ENCODE measurements at regions not wholly inside any gene's neighbourhood (a gene's known extent, or its start where the extent isn't known, plus 50 kb on each side); places are given as distances from the start of the nearest gene placed in this dataset.

- Histone ChIP-seq H3K27ac (ENCODE audit: low read depth, low read length) (no peak overlapping the region), H3K36me3 (ENCODE audit: control insufficient read depth in 1 of 2, insufficient read depth in 2 of 2, low read length in 2 of 2) (no peaks in the 10 kb centered on the region), H3K9me2 (ENCODE audit: insufficient read depth) (no peaks in the 10 kb centered on the region), H3K4me3 (replicated peaks in 1 of 2; ENCODE audit: low read depth in 1 of 2, low read length in 2 of 2) (no peak overlapping the region), H3K9ac (ENCODE audit: low read length) (no peak overlapping the region), H3K4me1 (ENCODE audit: control insufficient read depth in 1 of 2, insufficient read depth in 2 of 2, low read length in 2 of 2) (no peaks in the 10 kb centered on the region), H3K4me2 (ENCODE audit: low read length) (no peak overlapping the region), H3K9me3 (ENCODE audit: control insufficient read depth in 1 of 2, insufficient read depth in 1 of 2, low read depth in 1 of 2, low read length in 2 of 2) (no peaks in the 10 kb centered on the region), H4K20me1 (ENCODE audit: insufficient read depth) (no peaks in the 10 kb centered on the region), H2AFZ (ENCODE audit: low read depth, low read length, poor library complexity, severe bottlenecking) (no peak overlapping the region), H3K79me2 (ENCODE audit: insufficient read depth, low read length) (no peaks in the 10 kb centered on the region), H3K27me3 (ENCODE audit: insufficient read depth, low read length) (peaks cover 37% of the 10 kb centered on the region)
- no peak for DNase-seq (ENCODE audit: low read depth, low spot score)
- intact Hi-C loops (cut with micrococcal nuclease), result no loop called here
- BruUV-seq (replicated peaks), result no TSS peak
- POLR2A ChIA-PET, result no interaction called here
- no peak for ATAC-seq
- RAD21 ChIA-PET (ENCODE audit: low non-redundant PET in 1 of 2, low total read pairs in 2 of 2, uncharacterized antibody in 2 of 2, unreplicated experiment in 2 of 2), result no interaction called here
- CTCF ChIA-PET, result no interaction called here
- TF ChIP-seq, protein P1, sequence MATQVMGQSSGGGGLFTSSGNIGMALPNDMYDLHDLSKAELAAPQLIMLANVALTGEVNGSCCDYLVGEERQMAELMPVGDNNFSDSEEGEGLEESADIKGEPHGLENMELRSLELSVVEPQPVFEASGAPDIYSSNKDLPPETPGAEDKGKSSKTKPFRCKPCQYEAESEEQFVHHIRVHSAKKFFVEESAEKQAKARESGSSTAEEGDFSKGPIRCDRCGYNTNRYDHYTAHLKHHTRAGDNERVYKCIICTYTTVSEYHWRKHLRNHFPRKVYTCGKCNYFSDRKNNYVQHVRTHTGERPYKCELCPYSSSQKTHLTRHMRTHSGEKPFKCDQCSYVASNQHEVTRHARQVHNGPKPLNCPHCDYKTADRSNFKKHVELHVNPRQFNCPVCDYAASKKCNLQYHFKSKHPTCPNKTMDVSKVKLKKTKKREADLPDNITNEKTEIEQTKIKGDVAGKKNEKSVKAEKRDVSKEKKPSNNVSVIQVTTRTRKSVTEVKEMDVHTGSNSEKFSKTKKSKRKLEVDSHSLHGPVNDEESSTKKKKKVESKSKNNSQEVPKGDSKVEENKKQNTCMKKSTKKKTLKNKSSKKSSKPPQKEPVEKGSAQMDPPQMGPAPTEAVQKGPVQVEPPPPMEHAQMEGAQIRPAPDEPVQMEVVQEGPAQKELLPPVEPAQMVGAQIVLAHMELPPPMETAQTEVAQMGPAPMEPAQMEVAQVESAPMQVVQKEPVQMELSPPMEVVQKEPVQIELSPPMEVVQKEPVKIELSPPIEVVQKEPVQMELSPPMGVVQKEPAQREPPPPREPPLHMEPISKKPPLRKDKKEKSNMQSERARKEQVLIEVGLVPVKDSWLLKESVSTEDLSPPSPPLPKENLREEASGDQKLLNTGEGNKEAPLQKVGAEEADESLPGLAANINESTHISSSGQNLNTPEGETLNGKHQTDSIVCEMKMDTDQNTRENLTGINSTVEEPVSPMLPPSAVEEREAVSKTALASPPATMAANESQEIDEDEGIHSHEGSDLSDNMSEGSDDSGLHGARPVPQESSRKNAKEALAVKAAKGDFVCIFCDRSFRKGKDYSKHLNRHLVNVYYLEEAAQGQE (IDR thresholded peaks at IDR 0.05; ENCODE audit: low read depth), result no peak
- TF ChIP-seq TCF7L2 (IDR thresholded peaks at IDR 0.05; ENCODE audit: borderline replicate concordance, extremely low read depth, insufficient read depth, insufficient read length), result no peak
- TF ChIP-seq FOSL1 (IDR thresholded peaks at IDR 0.05; ENCODE audit: low read depth), result no peak
- TF ChIP-seq EZH2 (IDR thresholded peaks at IDR 0.05), result no peak
- no peak for TF ChIP-seq EGR1 (IDR thresholded peaks at IDR 0.05; ENCODE audit: low read depth)
- TF ChIP-seq, protein P2, sequence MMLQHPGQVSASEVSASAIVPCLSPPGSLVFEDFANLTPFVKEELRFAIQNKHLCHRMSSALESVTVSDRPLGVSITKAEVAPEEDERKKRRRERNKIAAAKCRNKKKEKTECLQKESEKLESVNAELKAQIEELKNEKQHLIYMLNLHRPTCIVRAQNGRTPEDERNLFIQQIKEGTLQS (IDR thresholded peaks at IDR 0.05), result no peak
- no peak for TF ChIP-seq ZNF274 (IDR thresholded peaks at IDR 0.05; ENCODE audit: low read depth, low read length)
- TF ChIP-seq SIN3A (IDR thresholded peaks at IDR 0.05; ENCODE audit: low read depth), result no peak
- TF ChIP-seq, protein P3, sequence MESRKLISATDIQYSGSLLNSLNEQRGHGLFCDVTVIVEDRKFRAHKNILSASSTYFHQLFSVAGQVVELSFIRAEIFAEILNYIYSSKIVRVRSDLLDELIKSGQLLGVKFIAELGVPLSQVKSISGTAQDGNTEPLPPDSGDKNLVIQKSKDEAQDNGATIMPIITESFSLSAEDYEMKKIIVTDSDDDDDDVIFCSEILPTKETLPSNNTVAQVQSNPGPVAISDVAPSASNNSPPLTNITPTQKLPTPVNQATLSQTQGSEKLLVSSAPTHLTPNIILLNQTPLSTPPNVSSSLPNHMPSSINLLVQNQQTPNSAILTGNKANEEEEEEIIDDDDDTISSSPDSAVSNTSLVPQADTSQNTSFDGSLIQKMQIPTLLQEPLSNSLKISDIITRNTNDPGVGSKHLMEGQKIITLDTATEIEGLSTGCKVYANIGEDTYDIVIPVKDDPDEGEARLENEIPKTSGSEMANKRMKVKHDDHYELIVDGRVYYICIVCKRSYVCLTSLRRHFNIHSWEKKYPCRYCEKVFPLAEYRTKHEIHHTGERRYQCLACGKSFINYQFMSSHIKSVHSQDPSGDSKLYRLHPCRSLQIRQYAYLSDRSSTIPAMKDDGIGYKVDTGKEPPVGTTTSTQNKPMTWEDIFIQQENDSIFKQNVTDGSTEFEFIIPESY (IDR thresholded peaks at IDR 0.05; ENCODE audit: extremely low read depth, insufficient replicate concordance, low read length), result no peak
- TF ChIP-seq CEBPB (IDR thresholded peaks at IDR 0.05; ENCODE audit: low read depth), result no peak
- no peak for TF ChIP-seq RAD21 (IDR thresholded peaks at IDR 0.05; ENCODE audit: low read depth)
- TF ChIP-seq, protein P4, sequence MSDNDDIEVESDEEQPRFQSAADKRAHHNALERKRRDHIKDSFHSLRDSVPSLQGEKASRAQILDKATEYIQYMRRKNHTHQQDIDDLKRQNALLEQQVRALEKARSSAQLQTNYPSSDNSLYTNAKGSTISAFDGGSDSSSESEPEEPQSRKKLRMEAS (IDR thresholded peaks at IDR 0.05), result no peak
- no peak for TF ChIP-seq POLR2AphosphoS5 (IDR thresholded peaks at IDR 0.05; ENCODE audit: low read depth, low read length)
- TF ChIP-seq JUND (IDR thresholded peaks at IDR 0.05), result no peak
- TF ChIP-seq, protein P5, sequence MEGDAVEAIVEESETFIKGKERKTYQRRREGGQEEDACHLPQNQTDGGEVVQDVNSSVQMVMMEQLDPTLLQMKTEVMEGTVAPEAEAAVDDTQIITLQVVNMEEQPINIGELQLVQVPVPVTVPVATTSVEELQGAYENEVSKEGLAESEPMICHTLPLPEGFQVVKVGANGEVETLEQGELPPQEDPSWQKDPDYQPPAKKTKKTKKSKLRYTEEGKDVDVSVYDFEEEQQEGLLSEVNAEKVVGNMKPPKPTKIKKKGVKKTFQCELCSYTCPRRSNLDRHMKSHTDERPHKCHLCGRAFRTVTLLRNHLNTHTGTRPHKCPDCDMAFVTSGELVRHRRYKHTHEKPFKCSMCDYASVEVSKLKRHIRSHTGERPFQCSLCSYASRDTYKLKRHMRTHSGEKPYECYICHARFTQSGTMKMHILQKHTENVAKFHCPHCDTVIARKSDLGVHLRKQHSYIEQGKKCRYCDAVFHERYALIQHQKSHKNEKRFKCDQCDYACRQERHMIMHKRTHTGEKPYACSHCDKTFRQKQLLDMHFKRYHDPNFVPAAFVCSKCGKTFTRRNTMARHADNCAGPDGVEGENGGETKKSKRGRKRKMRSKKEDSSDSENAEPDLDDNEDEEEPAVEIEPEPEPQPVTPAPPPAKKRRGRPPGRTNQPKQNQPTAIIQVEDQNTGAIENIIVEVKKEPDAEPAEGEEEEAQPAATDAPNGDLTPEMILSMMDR (IDR thresholded peaks at IDR 0.05 in 2 of 3, conservative IDR thresholded peaks at IDR 0.05 in 1 of 3; ENCODE audit: borderline replicate concordance in 1 of 3, insufficient read depth in 1 of 3, low read depth in 2 of 3, low read length in 2 of 3), result no peak
- TF ChIP-seq SRF (IDR thresholded peaks at IDR 0.05; ENCODE audit: low read depth), result no peak
- TF ChIP-seq YY1 (IDR thresholded peaks at IDR 0.05; ENCODE audit: extremely low read depth, insufficient replicate concordance, low read depth, low read length), result no peak
- TF ChIP-seq CBX3 (IDR thresholded peaks at IDR 0.05; ENCODE audit: low read depth), result no peak
- no peak for TF ChIP-seq SP1 (IDR thresholded peaks at IDR 0.05; ENCODE audit: low read depth)
Measured at GRCh38 chr5:174339130-174339529, 293.6 kb downstream of the NSG2 start.

Measured in HCT116 (cell line).